ENCODE measurements at regions not wholly inside any gene's neighbourhood (a gene's known extent, or its start where the extent isn't known, plus 50 kb on each side); places are given as distances from the start of the nearest gene placed in this dataset.

- TF ChIP-seq, protein P1, sequence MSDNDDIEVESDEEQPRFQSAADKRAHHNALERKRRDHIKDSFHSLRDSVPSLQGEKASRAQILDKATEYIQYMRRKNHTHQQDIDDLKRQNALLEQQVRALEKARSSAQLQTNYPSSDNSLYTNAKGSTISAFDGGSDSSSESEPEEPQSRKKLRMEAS (IDR thresholded peaks at IDR 0.05), result no peak
- no peak for TF ChIP-seq YY1 (IDR thresholded peaks at IDR 0.05)
- no peak for TF ChIP-seq GABPA (IDR thresholded peaks at IDR 0.05 in 1 of 2, conservative IDR thresholded peaks at IDR 0.05 in 1 of 2)
- TF ChIP-seq JUND (IDR thresholded peaks at IDR 0.05), result no peak
- TF ChIP-seq HNF4G (IDR thresholded peaks at IDR 0.05), result no peak
- TF ChIP-seq FOXA1 (IDR thresholded peaks at IDR 0.05), result no peak
- no peak for TF ChIP-seq EGR1 (IDR thresholded peaks at IDR 0.05; ENCODE audit: low read depth in 2 of 2)
- TF ChIP-seq NR2F2 (IDR thresholded peaks at IDR 0.05), result no peak
- TF ChIP-seq RAD21 (IDR thresholded peaks at IDR 0.05), result no peak
- no peak for TF ChIP-seq SP1 (IDR thresholded peaks at IDR 0.05)
- no peak for TF ChIP-seq FOXA2 (IDR thresholded peaks at IDR 0.05)
- no peak for TF ChIP-seq REST (IDR thresholded peaks at IDR 0.05)
- no peak for TF ChIP-seq CTCF (IDR thresholded peaks at IDR 0.05; ENCODE audit: low read depth, low read length, missing input control)
- no peak for TF ChIP-seq ATF3 (IDR thresholded peaks at IDR 0.05)
- TF ChIP-seq TAF1 (conservative IDR thresholded peaks at IDR 0.05), result no peak
- TF ChIP-seq RXRA (IDR thresholded peaks at IDR 0.05), result no peak
- no peak for TF ChIP-seq HNF4A (conservative IDR thresholded peaks at IDR 0.05)
- no peaks in the 10 kb centered on the region for H3K4me1 ChIP-seq (ENCODE audit: control insufficient read depth in 4 of 4, insufficient read depth in 4 of 4, low read length in 3 of 4)
- H3K9me3 ChIP-seq (ENCODE audit: control insufficient read depth in 4 of 4, low read length in 3 of 4), result no peaks in the 10 kb centered on the region
- 83% methylated on average over 5 of the region's 5 CpGs for WGBS
- H3K27ac ChIP-seq (ENCODE audit: low read depth in 1 of 2, low read length in 2 of 2), result no peak overlapping the region
- no peaks in the 10 kb centered on the region for H3K27me3 ChIP-seq (ENCODE audit: control insufficient read depth in 4 of 4, insufficient read depth in 4 of 4, low read length in 3 of 4)
- no peak for DNase-seq (ENCODE audit: low spot score)
- no peak overlapping the region for H3K9ac ChIP-seq (ENCODE audit: low read depth in 1 of 2, low read length in 2 of 2)
- H3K36me3 ChIP-seq (ENCODE audit: control insufficient read depth in 4 of 4, insufficient read depth in 3 of 4, low read depth in 1 of 4, low read length in 3 of 4), result no peaks in the 10 kb centered on the region
- H3K4me3 ChIP-seq (ENCODE audit: low read depth in 1 of 3, low read length in 3 of 3), result no peak overlapping the region
Observed at GRCh38 chr7:47007471-47007870, 574.4 kb downstream of the TNS3 start.

- no peak overlapping the region for H3K9ac ChIP-seq (ENCODE audit: low read depth in 1 of 2, low read length in 2 of 2)
- H3K27ac ChIP-seq (ENCODE audit: low read depth in 1 of 2, low read length in 2 of 2), result no peak overlapping the region
- H3K9me3 ChIP-seq (ENCODE audit: control insufficient read depth in 4 of 4, low read length in 3 of 4), result peaks cover 0 to 1% (median 0%) of the 10 kb centered on the region in 4 donors
- H3K4me1 ChIP-seq (ENCODE audit: control insufficient read depth in 4 of 4, insufficient read depth in 4 of 4, low read length in 3 of 4), result no peaks in the 10 kb centered on the region
- no peaks in the 10 kb centered on the region for H3K36me3 ChIP-seq (ENCODE audit: control insufficient read depth in 4 of 4, insufficient read depth in 3 of 4, low read depth in 1 of 4, low read length in 3 of 4)
- H3K4me3 ChIP-seq (ENCODE audit: low read depth in 1 of 3, low read length in 3 of 3), result no peak overlapping the region
- DNase-seq (ENCODE audit: low spot score), result no peak
- WGBS, result 93% methylated on average over 1 of the region's 1 CpG
- H3K27me3 ChIP-seq (ENCODE audit: control insufficient read depth in 4 of 4, insufficient read depth in 4 of 4, low read length in 3 of 4), result no peaks in the 10 kb centered on the region
- no peak for TF ChIP-seq FOXA1 (IDR thresholded peaks at IDR 0.05)
- TF ChIP-seq HNF4A (conservative IDR thresholded peaks at IDR 0.05), result no peak
- no peak for TF ChIP-seq ATF3 (IDR thresholded peaks at IDR 0.05)
Observed at GRCh38 chr7:47000561-47000960, 581.4 kb downstream of the TNS3 start.

All from liver (tissue), 8 donors.